Activated T-helper 1 cell treated with anti-CD3 and anti-CD28 coated beads, Interleukin-12 subunit alpha, Interleukin-12 subunit beta, Interleukin-2, Interleukin-4 antibody, amounts not matched to agents 30 ng/mL and 10 ng/mL and 1 ng/mL, durations not matched to agents 14 hours and 24 hours and 36 hours (primary cell): ENCODE measurements at regions not wholly inside any gene's neighbourhood (a gene's known extent, or its start where the extent isn't known, plus 50 kb on each side); places are given as distances from the start of the nearest gene placed in this dataset.
"Not testable (repeated sequence)": the region's sequence is repeated elsewhere in the genome, so short reads cannot be mapped to it uniquely, and the experiment has no call there.

Experiments
- DNase-seq: peaks from one replicate; pipeline ENCODE4 v3.0.0; 2021; ENCODE audit warnings: low spot score
- H3K27ac Mint-ChIP-seq: one replicate; pipeline ENCODE4 v1.8.0; 2021; ENCODE audit warnings: mild to moderate bottlenecking, mixed read lengths
- H3K27me3 Mint-ChIP-seq: one replicate; pipeline ENCODE4 v1.8.0; 2022; ENCODE audit warnings: mild to moderate bottlenecking, moderate library complexity, mixed read lengths; ENCODE audit not compliant: insufficient read depth
- H3K36me3 Mint-ChIP-seq: one replicate; pipeline ENCODE4 v1.8.0; 2021; ENCODE audit warnings: low read depth, mixed read lengths
- H3K4me1 Mint-ChIP-seq: one replicate; pipeline ENCODE4 v1.8.0; 2021; ENCODE audit warnings: low read depth, mixed read lengths
- H3K4me3 Mint-ChIP-seq: one replicate; pipeline ENCODE4 v1.8.0; 2021; ENCODE audit warnings: mild to moderate bottlenecking, moderate library complexity, mixed read lengths
- H3K9me3 Mint-ChIP-seq: one replicate; pipeline ENCODE4 v1.8.0; 2021; ENCODE audit warnings: mixed read lengths
- intact Hi-C: fragments of 100-400 bp; cut with micrococcal nuclease; formaldehyde crosslinking; loops from one replicate; pipeline ENCODE4 v1.15.1; 2024

DNA sequence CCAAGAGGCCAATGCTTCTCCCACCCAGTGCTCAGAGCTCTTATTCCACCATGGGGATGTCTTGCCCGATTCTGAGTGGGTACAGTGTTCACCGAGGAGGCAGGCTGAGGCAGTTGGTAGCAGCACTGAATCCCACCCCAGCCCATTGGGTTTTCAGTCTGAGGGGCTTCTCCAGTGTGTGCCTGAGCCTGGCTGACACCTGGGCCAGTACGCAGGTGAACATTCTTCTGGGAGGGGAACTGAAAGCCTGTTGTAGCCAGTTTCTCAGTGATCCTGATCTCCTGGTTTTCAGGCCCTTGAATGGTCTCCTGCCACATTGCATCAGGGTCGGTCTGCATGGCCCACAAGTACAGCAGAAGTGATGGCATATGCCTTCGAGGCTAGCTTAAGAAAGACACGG lies 98.2 kb downstream of the TMEM17 start:
- no peaks in the 10 kb centered on the region for H3K4me1 Mint-ChIP-seq
- intact Hi-C loops = no loop called here
- H3K27ac Mint-ChIP-seq = no peak overlapping the region
- DNase-seq = no peak
- H3K27me3 Mint-ChIP-seq = peaks cover 2% of the 10 kb centered on the region
- no peaks in the 10 kb centered on the region for H3K36me3 Mint-ChIP-seq
- H3K9me3 Mint-ChIP-seq = no peaks in the 10 kb centered on the region
- no peak overlapping the region for H3K4me3 Mint-ChIP-seq

DNA sequence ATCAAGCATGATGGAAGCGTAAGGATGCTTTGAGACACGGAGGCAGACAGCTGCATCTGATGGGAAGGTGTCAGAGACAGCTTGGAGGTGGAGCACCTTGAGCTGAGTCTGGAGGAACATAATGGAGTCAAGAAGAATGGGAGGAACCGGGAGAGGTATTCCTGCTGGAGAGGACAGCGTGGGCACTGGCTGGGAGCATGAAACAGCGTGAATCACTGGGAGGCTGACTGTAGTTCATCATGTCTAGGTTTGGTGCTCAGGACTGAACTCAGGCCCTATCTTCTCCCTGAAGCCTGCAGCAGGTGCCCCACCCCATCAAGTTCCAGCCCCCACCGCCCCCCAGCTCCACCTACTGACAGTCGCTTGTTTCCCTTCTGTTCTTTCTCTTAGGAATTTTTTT lies 98.6 kb downstream of the TMEM17 start:
- Mint-ChIP-seq H3K4me1 (no peaks in the 10 kb centered on the region), H3K27ac (no peak overlapping the region), H3K36me3 (no peaks in the 10 kb centered on the region), H3K9me3 (no peaks in the 10 kb centered on the region), H3K4me3 (no peak overlapping the region), H3K27me3 (peaks cover 2% of the 10 kb centered on the region)
- DNase-seq = no peak
- intact Hi-C loops = no loop called here

DNA sequence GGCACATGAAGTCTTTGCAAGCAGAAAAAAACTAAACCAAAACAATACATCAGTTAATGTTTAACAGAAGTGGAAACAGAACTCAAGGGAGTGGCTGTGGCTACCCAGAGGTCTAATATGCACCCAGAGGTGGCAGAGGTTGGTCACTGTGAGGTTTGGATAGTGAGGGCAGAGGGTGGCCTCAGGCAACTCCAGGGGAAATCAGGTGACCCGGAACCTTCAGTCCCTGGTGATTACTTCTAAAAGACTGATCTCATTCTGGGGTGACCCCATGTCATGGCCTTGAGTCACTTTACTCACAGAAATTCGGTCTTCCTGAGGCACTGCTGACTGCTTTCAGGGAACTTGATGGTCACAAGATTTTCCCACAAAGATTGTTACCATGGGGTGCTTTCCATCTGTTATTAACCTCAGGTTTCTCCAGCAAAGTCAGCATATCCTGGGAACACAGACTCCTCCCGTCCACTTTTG lies 99.4 kb downstream of the TMEM17 start:
- no peak overlapping the region for H3K4me3 Mint-ChIP-seq
- no peaks in the 10 kb centered on the region for H3K9me3 Mint-ChIP-seq
- no peaks in the 10 kb centered on the region for H3K4me1 Mint-ChIP-seq
- no peak for DNase-seq
- H3K27me3 Mint-ChIP-seq = peaks cover 2% of the 10 kb centered on the region
- intact Hi-C loops = no loop called here
- H3K36me3 Mint-ChIP-seq = no peaks in the 10 kb centered on the region
- H3K27ac Mint-ChIP-seq = no peak overlapping the region

DNA sequence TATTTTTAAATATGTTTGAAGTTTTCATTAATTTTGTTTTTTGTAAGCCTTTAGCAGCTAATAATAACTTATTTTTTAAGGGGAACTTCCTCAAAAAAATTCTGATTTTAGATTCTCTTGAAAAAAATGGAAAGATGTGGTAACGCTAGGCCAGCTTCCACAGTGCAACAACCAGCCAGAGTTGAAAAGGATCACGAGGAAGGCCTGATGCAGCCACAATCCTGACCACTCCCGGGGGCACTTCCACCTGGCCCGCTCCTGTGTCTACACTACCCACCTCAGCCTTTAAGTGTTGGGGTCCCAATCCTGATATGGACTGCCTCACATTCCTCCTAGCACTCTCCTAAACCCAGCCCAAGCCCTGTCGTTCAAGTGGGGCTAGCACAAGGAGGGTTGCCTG lies 101.1 kb downstream of the TMEM17 start:
- H3K9me3 Mint-ChIP-seq = no peaks in the 10 kb centered on the region
- DNase-seq = no peak
- H3K4me1 Mint-ChIP-seq = no peaks in the 10 kb centered on the region
- H3K36me3 Mint-ChIP-seq = no peaks in the 10 kb centered on the region
- intact Hi-C loops = no loop called here
- H3K27me3 Mint-ChIP-seq = peaks cover 2% of the 10 kb centered on the region
- H3K27ac Mint-ChIP-seq = no peak overlapping the region
- H3K4me3 Mint-ChIP-seq = no peak overlapping the region

DNA sequence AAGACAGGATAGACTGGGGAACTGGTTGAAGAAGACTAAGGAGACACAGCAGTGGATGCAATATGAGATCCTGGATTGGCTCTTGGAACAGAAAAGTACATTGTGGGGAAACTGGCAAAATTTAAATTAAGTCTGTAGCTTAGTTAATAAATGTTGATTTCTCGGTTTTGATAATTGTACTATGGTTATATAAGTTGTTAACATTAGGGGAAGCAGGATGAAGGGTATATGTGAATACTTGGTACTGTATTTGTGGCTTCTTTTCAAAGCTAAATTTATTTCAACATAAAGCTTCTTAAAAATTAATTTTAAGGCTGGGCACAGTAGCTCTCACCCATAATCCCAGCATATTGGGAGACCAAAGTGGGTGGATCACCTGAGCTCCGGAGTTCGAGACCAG lies 103.8 kb downstream of the TMEM17 start:
- no peaks in the 10 kb centered on the region for H3K36me3 Mint-ChIP-seq
- peaks cover 2% of the 10 kb centered on the region for H3K27me3 Mint-ChIP-seq
- intact Hi-C loops = no loop called here
- no peaks in the 10 kb centered on the region for H3K4me1 Mint-ChIP-seq
- no peak for DNase-seq
- no peak overlapping the region for H3K27ac Mint-ChIP-seq
- H3K9me3 Mint-ChIP-seq = no peaks in the 10 kb centered on the region
- no peak overlapping the region for H3K4me3 Mint-ChIP-seq

DNA sequence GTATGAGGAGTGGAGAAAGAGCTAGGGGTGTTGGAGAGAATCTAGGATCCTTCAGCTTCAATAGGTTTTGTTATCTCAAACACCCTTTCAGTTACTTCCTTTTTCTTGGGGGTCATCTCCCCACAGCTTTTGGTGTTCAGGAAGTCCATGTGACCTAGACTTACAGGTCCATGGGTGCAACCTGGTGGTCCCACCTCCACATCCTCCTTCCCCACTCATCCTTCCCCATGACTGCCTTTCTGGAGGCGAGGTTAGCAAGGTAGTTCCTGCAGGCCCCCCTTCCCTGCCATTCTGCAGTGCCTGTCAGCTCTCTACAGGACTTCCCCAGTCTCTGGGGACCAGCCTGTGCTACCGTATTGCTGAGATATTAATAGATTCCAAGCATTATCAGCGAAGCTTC lies 107.6 kb downstream of the TMEM17 start:
- Mint-ChIP-seq H3K9me3 (no peaks in the 10 kb centered on the region), H3K4me3 (no peak overlapping the region), H3K27me3 (no peaks in the 10 kb centered on the region), H3K4me1 (no peaks in the 10 kb centered on the region), H3K27ac (no peak overlapping the region), H3K36me3 (no peaks in the 10 kb centered on the region)
- intact Hi-C loops = no loop called here
- no peak for DNase-seq

DNA sequence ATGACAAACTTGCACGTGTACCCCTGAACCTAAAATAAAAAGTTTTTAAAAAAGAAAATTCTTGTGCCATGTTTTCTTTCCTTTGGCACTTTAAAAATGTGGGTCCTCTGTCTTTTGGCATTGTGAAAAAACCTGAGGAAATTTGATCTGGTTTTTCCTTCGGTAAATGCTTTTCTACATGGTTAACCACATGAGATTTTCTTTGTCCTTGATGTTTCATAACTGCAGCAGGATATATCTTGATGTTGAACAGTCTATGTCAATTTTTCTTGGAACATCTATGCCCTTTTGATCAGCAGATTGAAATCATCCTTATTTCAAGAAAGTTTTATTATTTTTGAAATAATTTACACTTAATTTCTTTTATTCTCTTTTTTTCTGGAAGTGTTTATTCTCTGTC lies 109.1 kb downstream of the TMEM17 start:
- H3K27me3 Mint-ChIP-seq = no peaks in the 10 kb centered on the region
- H3K9me3 Mint-ChIP-seq = no peaks in the 10 kb centered on the region
- no peak overlapping the region for H3K4me3 Mint-ChIP-seq
- H3K27ac Mint-ChIP-seq = no peak overlapping the region
- H3K36me3 Mint-ChIP-seq = no peaks in the 10 kb centered on the region
- no peak for DNase-seq
- H3K4me1 Mint-ChIP-seq = no peaks in the 10 kb centered on the region
- intact Hi-C loops = no loop called here

DNA sequence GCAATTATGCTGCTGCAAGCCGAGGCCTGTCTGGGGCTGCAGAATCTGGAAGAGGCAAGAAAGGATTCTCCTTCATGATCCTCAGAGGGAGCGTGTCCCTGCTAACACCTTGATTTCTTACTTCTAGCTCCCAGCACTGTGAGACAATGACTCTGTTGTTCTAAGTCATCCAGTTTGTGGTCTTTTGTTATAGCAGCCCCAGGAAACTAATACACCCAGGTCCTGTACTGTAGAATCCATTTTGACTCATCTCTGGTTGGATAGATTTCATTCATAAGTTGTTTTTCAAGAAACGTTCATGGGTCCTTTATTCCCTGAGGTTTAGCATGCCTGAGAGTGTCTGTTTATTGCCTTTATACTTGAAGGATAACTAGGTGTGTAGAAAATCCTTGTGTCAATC lies 112.7 kb downstream of the TMEM17 start:
- Mint-ChIP-seq H3K27me3 (peaks cover 4% of the 10 kb centered on the region), H3K4me1 (no peaks in the 10 kb centered on the region), H3K4me3 (no peak overlapping the region), H3K9me3 (no peaks in the 10 kb centered on the region), H3K27ac (no peak overlapping the region), H3K36me3 (no peaks in the 10 kb centered on the region)
- no peak for DNase-seq
- intact Hi-C loops = no loop called here

DNA sequence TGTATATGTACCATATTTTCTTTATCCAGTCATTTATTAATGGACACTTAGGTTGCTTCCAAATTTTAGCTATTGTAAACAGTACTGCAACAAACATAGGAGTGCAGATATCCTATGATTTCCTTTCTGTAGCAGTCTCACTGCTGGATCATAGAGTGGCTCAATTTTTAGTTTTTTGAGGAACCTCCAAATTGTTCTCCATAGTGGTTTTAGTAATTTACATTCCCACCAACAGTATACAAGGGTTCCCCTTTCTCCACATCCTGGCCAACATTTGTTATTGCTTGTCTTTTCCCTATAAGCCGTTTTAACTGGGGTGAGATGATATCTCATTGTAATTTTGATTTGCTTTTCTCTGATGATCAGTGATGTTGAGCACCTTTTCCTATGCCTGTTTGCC lies 114.3 kb downstream of the TMEM17 start:
- no peak overlapping the region for H3K4me3 Mint-ChIP-seq
- no peaks in the 10 kb centered on the region for H3K4me1 Mint-ChIP-seq
- intact Hi-C loops = no loop called here
- H3K36me3 Mint-ChIP-seq = no peaks in the 10 kb centered on the region
- peaks cover 4% of the 10 kb centered on the region for H3K27me3 Mint-ChIP-seq
- H3K27ac Mint-ChIP-seq = no peak overlapping the region
- DNase-seq = no peak
- peaks cover under 1% of the 10 kb centered on the region for H3K9me3 Mint-ChIP-seq

DNA sequence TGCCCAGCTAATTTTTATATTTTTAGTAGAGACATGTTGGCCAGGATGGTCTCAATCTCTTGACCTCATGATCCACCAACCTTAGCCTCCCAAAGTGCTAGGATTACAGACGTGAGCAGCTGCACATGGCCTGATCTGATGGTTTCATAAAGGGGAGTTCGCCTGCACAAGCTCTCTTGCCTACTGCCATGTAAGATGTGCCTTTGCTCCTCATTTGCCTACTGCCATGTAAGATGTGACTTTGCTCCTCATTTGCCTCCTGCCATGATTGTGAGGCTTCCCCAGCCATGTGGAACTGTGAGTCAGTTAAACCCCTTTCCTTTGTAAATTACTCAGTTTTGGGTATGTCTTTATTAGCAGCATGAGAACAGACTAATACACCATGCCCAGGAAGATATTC lies 119.6 kb downstream of the TMEM17 start:
- intact Hi-C loops, H3K4me3 Mint-ChIP-seq, H3K4me1 Mint-ChIP-seq, H3K27ac Mint-ChIP-seq, DNase-seq, H3K27me3 Mint-ChIP-seq, H3K36me3 Mint-ChIP-seq: not testable (repeated sequence)
- peaks cover 10% of the 10 kb centered on the region for H3K9me3 Mint-ChIP-seq

DNA sequence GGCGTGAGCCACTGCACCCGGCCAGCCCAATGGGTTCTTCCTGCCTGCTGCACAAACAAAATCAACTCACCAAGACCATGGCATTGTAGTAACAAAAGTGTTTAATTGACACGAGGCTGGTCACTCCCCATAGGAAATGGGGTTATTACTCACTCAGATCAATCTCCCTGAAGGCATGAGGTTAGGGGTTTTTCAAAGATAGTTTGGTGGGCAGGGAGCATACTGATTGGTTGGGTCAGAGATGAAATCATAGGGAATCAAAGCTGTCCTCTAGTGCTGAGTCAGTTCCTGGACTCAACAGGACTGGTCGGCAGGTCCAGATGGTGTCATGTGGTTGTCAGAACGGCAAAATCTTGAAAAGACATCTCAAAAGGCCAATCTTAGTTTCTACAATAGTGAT lies 122.1 kb downstream of the TMEM17 start:
- DNase-seq = no peak
- Mint-ChIP-seq H3K4me3 (no peak overlapping the region), H3K9me3 (peaks cover 10% of the 10 kb centered on the region), H3K36me3 (no peaks in the 10 kb centered on the region), H3K27ac (no peak overlapping the region), H3K27me3 (peaks cover 4% of the 10 kb centered on the region), H3K4me1 (no peaks in the 10 kb centered on the region)
- intact Hi-C loops = no loop called here

DNA sequence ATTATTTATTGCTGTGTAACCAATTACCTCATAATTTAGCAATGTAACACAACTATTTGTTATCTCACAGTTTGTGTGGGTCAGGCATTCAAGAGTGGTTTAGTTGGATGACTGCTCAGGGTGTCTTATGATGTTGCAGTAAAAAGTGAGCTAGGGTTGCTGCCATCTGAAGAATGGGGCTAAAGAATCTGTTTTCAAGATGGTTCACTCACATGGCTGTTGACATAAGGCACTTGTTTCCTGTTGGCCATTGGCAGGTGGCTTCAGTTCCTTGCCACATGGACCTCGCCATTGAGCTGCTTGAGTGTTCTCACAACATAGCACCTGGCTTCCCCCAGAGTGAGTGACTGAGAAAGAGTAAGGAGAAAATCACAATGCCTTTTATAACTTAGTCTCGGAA lies 123.2 kb downstream of the TMEM17 start:
- peaks cover 4% of the 10 kb centered on the region for H3K27me3 Mint-ChIP-seq
- no peaks in the 10 kb centered on the region for H3K4me1 Mint-ChIP-seq
- H3K4me3 Mint-ChIP-seq = no peak overlapping the region
- no peaks in the 10 kb centered on the region for H3K36me3 Mint-ChIP-seq
- no peak overlapping the region for H3K27ac Mint-ChIP-seq
- intact Hi-C loops = no loop called here
- no peak for DNase-seq
- H3K9me3 Mint-ChIP-seq = peaks cover 10% of the 10 kb centered on the region

DNA sequence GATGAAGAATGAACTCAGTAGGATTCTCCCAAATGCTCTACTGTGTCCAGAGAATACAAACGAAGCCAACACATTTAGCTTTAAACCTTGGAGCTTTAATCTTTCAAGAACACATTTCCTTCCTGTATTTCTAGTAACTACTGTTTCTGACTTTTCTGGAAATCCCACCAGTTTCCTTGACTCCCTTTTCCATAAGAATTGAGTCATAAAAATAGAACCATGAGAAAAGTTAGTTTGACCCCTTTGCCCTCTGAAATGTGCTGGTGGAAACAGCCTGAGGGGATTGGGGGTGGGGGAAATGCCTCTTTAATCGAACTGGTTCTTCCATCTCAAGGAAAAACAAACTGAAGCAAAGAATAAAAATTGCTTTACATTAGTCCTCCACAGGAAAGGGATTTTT lies 123.9 kb downstream of the TMEM17 start:
- no peak for DNase-seq
- peaks cover 10% of the 10 kb centered on the region for H3K9me3 Mint-ChIP-seq
- no peak overlapping the region for H3K27ac Mint-ChIP-seq
- no peaks in the 10 kb centered on the region for H3K4me1 Mint-ChIP-seq
- H3K36me3 Mint-ChIP-seq = no peaks in the 10 kb centered on the region
- peaks cover 4% of the 10 kb centered on the region for H3K27me3 Mint-ChIP-seq
- no peak overlapping the region for H3K4me3 Mint-ChIP-seq
- intact Hi-C loops = no loop called here

DNA sequence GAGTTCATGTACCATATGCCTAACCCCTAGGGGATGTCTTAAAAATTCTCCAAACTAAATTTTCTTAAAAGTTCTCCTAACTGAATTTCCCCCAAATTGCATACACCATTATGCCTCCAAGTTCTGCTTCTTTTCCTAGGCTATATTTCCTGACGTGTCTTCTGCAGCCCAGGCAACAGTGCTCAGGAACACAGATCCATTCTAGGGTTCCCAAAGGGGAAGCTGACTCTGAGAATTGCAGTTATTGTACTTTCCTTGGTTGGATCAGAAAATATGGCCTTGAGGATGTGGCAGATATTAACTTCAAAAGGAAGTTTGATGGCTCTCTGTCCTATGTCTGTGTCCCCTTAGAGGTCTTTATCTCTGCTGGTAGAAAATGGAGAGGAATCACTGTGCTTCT lies 124.3 kb downstream of the TMEM17 start:
- H3K9me3 Mint-ChIP-seq = peaks cover 10% of the 10 kb centered on the region
- H3K4me3 Mint-ChIP-seq = no peak overlapping the region
- DNase-seq = no peak
- no peaks in the 10 kb centered on the region for H3K36me3 Mint-ChIP-seq
- intact Hi-C loops = no loop called here
- no peaks in the 10 kb centered on the region for H3K4me1 Mint-ChIP-seq
- H3K27ac Mint-ChIP-seq = no peak overlapping the region
- peaks cover 4% of the 10 kb centered on the region for H3K27me3 Mint-ChIP-seq
